KMS-11 (cell line): ENCODE measurements at regions not wholly inside any gene's neighbourhood (a gene's known extent, or its start where the extent isn't known, plus 50 kb on each side); places are given as distances from the start of the nearest gene placed in this dataset.

Source experiments
- H2AFZ ChIP-seq: fragments of 200-600 bp; sonication (generic); 2 replicates; pipeline ENCODE4 v1.6.1; 2016; ENCODE audit warnings: antibody characterized with exemption, mixed run types, low read depth
- H3K27ac ChIP-seq: fragments of 200-600 bp; sonication (generic); 2 replicates; pipeline ENCODE4 v1.6.1; 2016; ENCODE audit warnings: mild to moderate bottlenecking, mixed run types
- H3K27me3 ChIP-seq: fragments of 200-600 bp; sonication (generic); 2 replicates; pipeline ENCODE4 v1.6.1; 2017; ENCODE audit warnings: mild to moderate bottlenecking, low read depth, mixed run types, moderate library complexity; ENCODE audit not compliant: insufficient read depth
- H3K36me3 ChIP-seq: fragments of 200-600 bp; sonication (generic); 2 replicates; pipeline ENCODE4 v1.6.1; 2017; ENCODE audit warnings: mild to moderate bottlenecking, mixed run types; ENCODE audit not compliant: insufficient read depth
- H3K4me1 ChIP-seq: fragments of 200-600 bp; sonication (generic); 2 replicates; pipeline ENCODE4 v1.6.1; 2016; ENCODE audit warnings: mild to moderate bottlenecking, low read depth, mixed run types; ENCODE audit not compliant: poor library complexity, severe bottlenecking
- H3K4me2 ChIP-seq: fragments of 200-600 bp; sonication (generic); 2 replicates; pipeline ENCODE4 v1.7.0; 2016; ENCODE audit warnings: mild to moderate bottlenecking, mixed run types
- H3K4me3 ChIP-seq: fragments of 200-600 bp; sonication (generic); IDR thresholded peaks from 2 replicates; pipeline ENCODE4 v1.6.1; 2017; ENCODE audit warnings: low read depth, low read length, mixed read lengths; ENCODE audit not compliant: insufficient read depth
- H3K79me2 ChIP-seq: fragments of 200-600 bp; sonication (generic); 2 replicates; pipeline ENCODE4 v1.6.1; 2016; ENCODE audit warnings: low read depth, mixed run types; ENCODE audit not compliant: insufficient read depth
- H3K9ac ChIP-seq: fragments of 200-600 bp; sonication (generic); 2 replicates; pipeline ENCODE4 v1.6.1; 2016; ENCODE audit warnings: mild to moderate bottlenecking, mixed run types
- H4K20me1 ChIP-seq: fragments of 200-600 bp; sonication (generic); 2 replicates; pipeline ENCODE4 v1.6.1; 2016; ENCODE audit warnings: mild to moderate bottlenecking, mixed run types; ENCODE audit not compliant: insufficient read depth
- CTCF ChIP-seq: fragments of 200-600 bp; sonication (generic); conservative IDR thresholded peaks from 2 replicates; pipeline ENCODE4 v1.6.1; 2017; ENCODE audit warnings: low read depth, mild to moderate bottlenecking, antibody characterized with exemption, low read length, moderate library complexity, mixed read lengths

GRCh38 chr3:74033806-74034205 is 409.1 kb upstream of the PDZRN3 start:
- TF ChIP-seq CTCF: no peak

GRCh38 chr3:74033381-74033780 is 408.6 kb upstream of the PDZRN3 start:
- H2AFZ ChIP-seq: no peak overlapping the region
- H3K4me2 ChIP-seq: no peak overlapping the region
- no peaks in the 10 kb centered on the region for H3K79me2 ChIP-seq
- no peaks in the 10 kb centered on the region for H4K20me1 ChIP-seq
- no peak overlapping the region for H3K27ac ChIP-seq
- H3K4me1 ChIP-seq: no peaks in the 10 kb centered on the region
- H3K36me3 ChIP-seq: no peaks in the 10 kb centered on the region
- no peak for TF ChIP-seq CTCF
- no peaks in the 10 kb centered on the region for H3K27me3 ChIP-seq
- no peak overlapping the region for H3K4me3 ChIP-seq
- no peak overlapping the region for H3K9ac ChIP-seq

More at GRCh38 chr3:74033806-74034205, 409.1 kb upstream of the PDZRN3 start:
- H3K4me1 ChIP-seq: no peaks in the 10 kb centered on the region
- H3K79me2 ChIP-seq: no peaks in the 10 kb centered on the region
- no peak overlapping the region for H3K4me2 ChIP-seq
- no peak overlapping the region for H3K9ac ChIP-seq
- no peaks in the 10 kb centered on the region for H4K20me1 ChIP-seq
- H3K4me3 ChIP-seq: no peak overlapping the region
- no peaks in the 10 kb centered on the region for H3K27me3 ChIP-seq
- H3K36me3 ChIP-seq: no peaks in the 10 kb centered on the region
- no peak overlapping the region for H3K27ac ChIP-seq
- H2AFZ ChIP-seq: no peak overlapping the region

DNA sequence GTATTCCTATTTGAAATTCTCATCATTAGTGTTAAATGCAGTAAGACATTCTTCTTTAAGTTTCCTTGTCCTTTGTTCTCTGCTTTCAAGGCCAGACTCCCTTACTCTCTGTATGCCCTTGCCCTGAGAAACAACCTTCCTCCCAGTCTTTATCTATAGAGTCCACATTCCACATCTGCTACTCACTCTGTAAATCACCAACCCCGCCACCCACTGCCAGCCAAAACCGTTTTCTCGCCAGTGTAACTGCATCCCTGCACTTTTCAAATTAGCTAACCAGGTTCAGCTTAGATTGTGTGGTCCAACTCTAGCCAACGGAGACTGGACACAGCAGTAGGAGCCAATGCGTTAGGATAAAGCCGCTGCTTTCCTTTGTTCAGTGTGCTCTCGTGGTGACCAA is 402.4 kb upstream of the PDZRN3 start:
- Histone ChIP-seq H3K4me1 (no peaks in the 10 kb centered on the region), H4K20me1 (no peaks in the 10 kb centered on the region), H3K4me2 (no peak overlapping the region), H3K79me2 (no peaks in the 10 kb centered on the region), H3K27ac (no peak overlapping the region), H2AFZ (no peak overlapping the region), H3K9ac (no peak overlapping the region), H3K36me3 (no peaks in the 10 kb centered on the region), H3K27me3 (no peaks in the 10 kb centered on the region), H3K4me3 (no peak overlapping the region)
- TF ChIP-seq CTCF: no peak

DNA sequence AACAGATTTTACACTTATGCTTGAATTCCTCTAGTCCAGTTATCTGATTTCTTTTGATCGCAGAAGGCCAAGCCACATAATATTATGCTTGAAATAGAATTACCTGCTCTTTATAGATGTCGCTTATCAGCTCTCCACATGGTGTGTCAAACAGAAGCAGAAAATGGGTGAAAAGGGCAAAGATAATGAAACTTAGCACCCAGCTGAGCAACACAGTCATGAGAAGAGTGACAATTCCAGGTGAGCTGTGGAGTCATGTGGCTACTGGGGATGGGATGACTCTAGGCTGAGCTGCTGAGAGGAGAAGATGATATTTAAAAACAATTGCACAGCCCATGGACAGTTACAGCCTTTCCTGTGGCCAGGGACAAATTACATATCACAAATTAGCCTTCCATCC is 398.7 kb upstream of the PDZRN3 start:
- Histone ChIP-seq H2AFZ (no peak overlapping the region), H3K9ac (no peak overlapping the region), H3K4me3 (no peak overlapping the region), H3K4me2 (no peak overlapping the region), H3K36me3 (no peaks in the 10 kb centered on the region), H4K20me1 (no peaks in the 10 kb centered on the region), H3K27me3 (no peaks in the 10 kb centered on the region), H3K79me2 (no peaks in the 10 kb centered on the region), H3K4me1 (no peaks in the 10 kb centered on the region), H3K27ac (no peak overlapping the region)
- no peak for TF ChIP-seq CTCF
